ENCODE measurements at regions not wholly inside any gene's neighbourhood (a gene's known extent, or its start where the extent isn't known, plus 50 kb on each side); places are given as distances from the start of the nearest gene placed in this dataset.

- no peaks in the 10 kb centered on the region for H4K20me1 ChIP-seq (replicated peaks; ENCODE audit: control insufficient read depth, extremely low read depth, insufficient read depth, low read length)
- no peak overlapping the region for H3K27ac ChIP-seq (ENCODE audit: insufficient read depth, low read depth, low read length)
- dilution Hi-C loops (cut with MboI; ENCODE audit: extremely low pct_ligation_motif_present, low sequenced_read_pairs) (no loop called here), intact Hi-C loops (cut with micrococcal nuclease) (no loop called here)
- no TSS peak for BruUV-seq (replicated peaks)
- POLR2A ChIA-PET, result no interaction called here
- H3K27me3 ChIP-seq (ENCODE audit: control insufficient read depth in 2 of 2, insufficient read depth in 2 of 2, low read length in 2 of 2), result no peaks in the 10 kb centered on the region
- CTCF ChIA-PET, result interaction anchor here (0.6 kb wide), 1 partner anchor 60 kb away, joined by 3 read pairs; no protein-coding TSS in a partner anchor
- no peaks in the 10 kb centered on the region for H3K36me3 ChIP-seq (ENCODE audit: control insufficient read depth in 2 of 2, extremely low read depth in 1 of 2, insufficient read depth in 2 of 2, low read length in 2 of 2)
- no peak overlapping the region for H2AFZ ChIP-seq (ENCODE audit: low read depth, low read length)
- DNase-seq (ENCODE audit: low read depth, low spot score) (no peak), FAIRE-seq (no peak)
- TF ChIP-seq CTCF (IDR thresholded peaks at IDR 0.05; ENCODE audit: extremely low read depth in 1 of 2, insufficient read depth in 1 of 2, low read depth in 1 of 2, low read length in 2 of 2) (no peak), JUN (IDR thresholded peaks at IDR 0.05; ENCODE audit: borderline replicate concordance, insufficient read depth, insufficient read length, low read depth) (no peak), GATA2 (IDR thresholded peaks at IDR 0.05; ENCODE audit: insufficient read depth, insufficient read length, low read depth, low read length) (no peak), FOS (IDR thresholded peaks at IDR 0.05; ENCODE audit: borderline replicate concordance, insufficient read depth, low read length) (no peak), POLR2AphosphoS5 (IDR thresholded peaks at IDR 0.05; ENCODE audit: insufficient read depth, low read depth, low read length) (no peak), EZH2 (IDR thresholded peaks at IDR 0.05; ENCODE audit: borderline replicate concordance, low read depth, low read length, severe bottlenecking) (no peak), MYC (IDR thresholded peaks at IDR 0.05; ENCODE audit: low read depth, low read length) (no peak)
- no peak overlapping the region for H3K4me2 ChIP-seq (ENCODE audit: insufficient read depth, low read length)
- H3K9me1 ChIP-seq (replicated peaks; ENCODE audit: control insufficient read depth, extremely low read depth, insufficient read depth, low read length), result no peaks in the 10 kb centered on the region
- no peak overlapping the region for H3K9ac ChIP-seq (replicated peaks; ENCODE audit: extremely low read depth, insufficient read depth, low read length)
- no peak overlapping the region for H3K4me3 ChIP-seq (replicated peaks in 1 of 3; ENCODE audit: insufficient read depth in 1 of 3, low read depth in 1 of 3, low read length in 3 of 3)
- H3K79me2 ChIP-seq (ENCODE audit: control insufficient read depth, insufficient read depth, low read length), result no peaks in the 10 kb centered on the region
- H3K4me1 ChIP-seq (ENCODE audit: control insufficient read depth, extremely low read depth, insufficient read depth, low read length), result no peaks in the 10 kb centered on the region
- H3K9me3 ChIP-seq (replicated peaks; ENCODE audit: control insufficient read depth, insufficient read depth, low read length), result peaks cover 3% of the 10 kb centered on the region
Observed at GRCh38 chr10:105339669-105340068, 698.6 kb downstream of the SORCS3 start.

All from endothelial cell of umbilical vein (primary cell).